HG02970 (cell line): ENCODE measurements at regions not wholly inside any gene's neighbourhood (a gene's known extent, or its start where the extent isn't known, plus 50 kb on each side); places are given as distances from the start of the nearest gene placed in this dataset.

Source experiments
- ATAC-seq: cut with Tn5 transposase; IDR thresholded peaks from one replicate; pipeline ENCODE4 v1.9.1; 2021; ENCODE audit warnings: mild to moderate bottlenecking, moderate library complexity, moderate number of reproducible peaks; ENCODE audit not compliant: unreplicated experiment, low FRiP score

DNA sequence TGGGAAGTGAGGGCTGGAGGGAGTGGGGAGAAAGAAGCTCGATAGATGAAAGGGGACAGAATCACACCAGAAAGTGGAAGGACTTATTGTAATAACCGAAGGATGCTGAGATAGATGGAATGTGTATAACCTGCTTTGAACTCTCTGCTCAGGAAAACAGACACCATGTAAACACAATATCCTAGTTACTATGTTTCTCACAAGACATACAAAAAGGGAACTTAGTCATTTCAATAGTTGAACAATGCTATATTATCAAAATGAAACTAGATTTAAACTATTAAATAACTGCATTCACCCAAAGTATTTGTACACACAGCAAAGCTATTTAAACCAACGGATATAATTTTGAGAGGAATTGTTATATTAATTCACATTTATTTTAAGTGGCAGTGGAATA is 108.3 kb upstream of the GADL1 start:
- peak; percentile 47 for ATAC-seq

DNA sequence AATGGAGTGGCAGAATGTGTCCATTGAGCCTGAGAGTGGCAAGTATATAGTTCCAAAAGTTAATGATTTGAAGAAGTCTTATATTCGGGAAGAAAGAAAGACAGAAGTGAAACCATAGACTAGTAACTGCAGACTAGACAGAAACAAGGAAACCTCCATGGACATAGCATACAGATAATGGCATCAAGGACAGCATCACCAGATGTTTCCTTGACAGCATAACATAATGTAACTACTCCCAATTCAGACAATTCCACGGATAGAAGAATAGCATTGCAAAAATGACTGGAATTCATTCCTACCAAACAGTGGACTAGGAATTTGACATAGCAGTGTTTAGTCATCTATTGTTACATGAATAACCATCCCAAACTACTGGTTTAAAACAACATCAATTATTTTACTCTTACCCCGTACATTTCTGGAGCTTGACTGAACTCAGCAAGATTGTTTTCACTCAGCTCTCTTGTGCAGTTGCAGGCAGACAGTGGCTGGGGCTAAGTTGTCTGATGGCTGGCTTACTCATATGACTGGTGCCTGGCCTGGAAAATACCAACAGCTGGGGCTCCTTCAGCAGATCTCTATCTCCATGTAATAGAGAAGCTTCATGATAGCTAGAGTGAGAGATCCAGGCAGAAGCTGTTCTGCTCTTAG is 109.7 kb upstream of the GADL1 start:
- peak; percentile 49 for ATAC-seq

DNA sequence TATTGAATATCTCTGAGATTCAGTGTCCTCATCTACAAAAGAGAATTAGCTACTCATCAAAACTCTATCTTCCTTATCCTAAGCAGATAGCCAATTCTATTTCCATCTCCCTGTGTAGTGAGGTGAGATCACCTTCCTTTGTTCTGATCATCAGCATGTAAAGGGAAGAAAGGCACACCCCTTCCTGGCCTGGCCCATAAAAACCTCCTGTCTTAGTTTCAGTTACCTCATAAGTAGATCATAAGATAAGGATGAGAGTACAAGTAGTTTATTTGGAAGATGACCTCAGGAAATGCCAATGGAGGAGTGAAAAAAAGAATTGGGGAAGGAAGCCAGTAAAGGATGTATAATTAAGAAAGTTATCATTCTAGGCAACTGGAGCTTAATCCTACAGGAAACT is 114.5 kb upstream of the GADL1 start:
- no peak for ATAC-seq

DNA sequence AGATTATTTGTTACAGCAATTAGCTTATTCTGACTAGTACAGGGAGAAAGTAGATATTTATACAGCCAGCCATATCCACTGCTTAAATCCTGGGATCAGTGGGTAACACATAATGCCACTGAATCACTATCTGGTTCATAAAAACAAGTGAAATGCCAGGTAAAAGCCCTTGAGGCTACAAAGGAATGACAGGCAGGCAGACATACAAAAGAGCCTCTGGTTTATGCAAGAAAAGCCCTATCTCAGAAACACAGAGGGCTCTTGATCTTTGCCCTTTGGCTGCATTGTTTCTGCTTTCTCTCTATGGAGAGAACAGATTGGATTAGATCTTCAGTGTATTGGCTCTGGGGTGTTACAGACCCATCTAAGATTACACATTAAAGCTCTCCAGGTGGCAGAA is 115.4 kb upstream of the GADL1 start:
- ATAC-seq: no peak

DNA sequence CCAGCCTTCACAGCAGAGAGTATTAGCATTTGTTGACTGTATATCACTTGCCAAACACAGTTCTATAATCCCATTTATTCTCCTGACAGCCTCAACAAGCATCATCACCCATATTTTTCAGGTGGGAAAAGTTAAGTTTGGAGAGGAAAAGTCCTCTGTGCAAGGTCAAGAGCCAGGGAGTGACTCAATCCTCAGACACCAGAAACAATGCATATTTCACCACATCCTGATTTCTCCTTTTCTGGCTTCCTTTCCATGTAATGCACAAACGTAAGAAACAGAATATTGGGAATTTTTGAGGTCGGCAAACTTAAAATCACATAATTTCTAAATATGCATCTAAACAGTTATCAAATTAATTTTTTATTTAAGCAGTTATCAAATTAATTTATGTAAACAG is 116.0 kb upstream of the GADL1 start:
- ATAC-seq: no peak

DNA sequence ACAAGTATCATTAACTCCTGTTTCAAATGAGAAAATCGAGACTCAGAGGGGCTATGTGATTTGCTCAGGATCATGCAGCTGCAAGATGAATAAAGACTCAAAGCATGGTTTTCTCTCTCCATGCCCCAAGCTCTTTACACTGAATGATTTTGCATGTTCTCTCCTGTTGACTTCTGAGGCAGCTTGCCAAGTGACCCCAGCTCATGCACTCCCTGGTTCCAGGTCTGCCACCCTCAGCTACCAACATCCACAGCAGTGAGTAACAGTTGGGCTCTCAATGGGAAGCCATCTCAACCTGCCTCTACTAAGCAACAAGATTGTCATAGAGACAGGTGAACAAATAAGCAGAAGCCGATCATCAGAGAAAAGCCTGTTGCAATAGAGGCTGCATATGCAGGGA is 116.9 kb upstream of the GADL1 start:
- ATAC-seq: no peak

DNA sequence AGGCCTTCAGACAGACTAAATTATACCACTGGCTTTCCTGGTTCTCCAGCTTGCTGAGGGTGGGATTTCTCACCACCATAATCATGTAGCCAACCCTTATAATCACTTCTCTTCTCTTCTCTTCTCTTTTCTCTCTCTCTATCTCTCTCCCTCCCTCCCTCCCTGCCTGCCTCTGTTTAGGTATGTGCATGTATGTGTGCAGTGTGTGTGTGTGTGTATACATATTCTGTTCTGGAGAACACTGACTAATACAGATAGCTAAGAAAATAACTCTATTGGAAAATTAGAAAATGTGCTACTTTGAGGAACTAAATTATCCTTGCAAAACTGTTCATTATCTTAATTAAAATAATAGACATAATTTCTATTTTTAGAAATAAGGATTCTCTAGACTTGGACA is 118.6 kb upstream of the GADL1 start:
- ATAC-seq: no peak

DNA sequence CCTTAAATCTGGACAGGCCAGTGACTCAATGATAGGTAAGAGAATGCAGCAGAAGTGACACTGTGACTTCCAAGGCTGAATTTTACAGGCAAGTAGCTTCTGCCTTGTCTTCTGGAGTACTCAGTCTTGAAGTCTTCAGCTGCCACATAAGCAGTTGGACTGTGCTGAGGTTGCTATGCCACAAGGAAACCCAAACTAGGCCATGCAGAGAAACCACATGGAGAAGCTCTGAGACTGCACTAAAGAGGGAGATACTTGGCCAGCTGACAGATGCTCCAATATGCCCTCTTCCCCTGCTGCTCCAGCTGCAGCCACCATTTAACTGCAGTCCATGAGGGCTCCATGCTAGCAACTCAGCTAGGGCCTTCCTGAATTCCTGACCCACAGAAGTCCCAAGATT is 119.4 kb upstream of the GADL1 start:
- ATAC-seq: no peak

DNA sequence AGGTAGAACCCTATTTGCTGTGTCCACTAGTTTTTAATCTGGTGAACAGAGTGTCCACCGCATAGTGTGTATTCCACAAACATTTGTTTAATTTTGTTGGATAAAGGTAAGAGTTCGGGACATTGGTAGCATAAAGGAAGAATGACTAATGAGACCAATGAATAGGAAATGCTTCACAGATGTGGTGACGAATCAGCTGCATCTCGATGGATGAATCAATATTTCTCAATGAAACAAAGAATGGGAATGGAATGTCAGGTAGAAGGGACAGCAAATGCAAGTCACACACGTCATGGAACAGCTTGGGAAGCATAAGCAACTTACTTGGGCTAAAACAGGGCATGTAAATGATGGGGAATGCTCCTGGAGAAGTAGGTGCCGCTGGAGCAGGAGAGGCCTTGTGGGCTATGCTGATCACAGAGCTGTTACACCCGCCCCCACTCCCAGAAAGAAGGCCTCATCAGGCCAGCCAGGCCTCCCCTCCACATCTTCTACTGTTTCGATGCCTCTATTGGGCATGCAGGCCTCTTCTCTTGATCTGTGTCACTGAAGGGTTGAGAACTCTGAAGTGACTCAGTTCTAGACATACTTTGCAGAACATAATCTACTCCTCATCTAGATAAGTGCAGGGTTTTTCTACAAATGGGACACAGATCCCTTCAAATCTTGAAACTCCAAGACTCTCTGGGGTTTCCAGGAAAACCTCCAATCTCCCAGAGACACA is 120.0 kb upstream of the GADL1 start:
- no peak for ATAC-seq

DNA sequence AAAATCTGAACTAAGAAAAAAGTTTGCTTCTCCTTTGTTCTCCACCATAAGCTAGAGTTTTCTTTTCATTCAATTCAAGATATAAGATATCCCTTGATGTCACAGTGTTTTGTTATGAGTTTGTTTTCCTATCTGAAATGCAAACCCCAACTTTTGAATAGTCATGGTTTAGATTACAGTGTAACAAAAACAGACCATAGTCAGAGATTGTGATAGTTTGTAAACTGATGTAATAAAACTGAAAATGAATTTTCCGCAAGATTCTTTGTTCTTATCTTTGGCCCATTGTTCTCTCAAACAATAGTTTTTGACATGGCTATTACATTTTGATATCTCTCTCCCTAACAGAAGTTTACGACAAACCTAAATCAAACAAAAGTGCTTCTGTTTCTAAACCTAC is 121.7 kb upstream of the GADL1 start:
- ATAC-seq: no peak

DNA sequence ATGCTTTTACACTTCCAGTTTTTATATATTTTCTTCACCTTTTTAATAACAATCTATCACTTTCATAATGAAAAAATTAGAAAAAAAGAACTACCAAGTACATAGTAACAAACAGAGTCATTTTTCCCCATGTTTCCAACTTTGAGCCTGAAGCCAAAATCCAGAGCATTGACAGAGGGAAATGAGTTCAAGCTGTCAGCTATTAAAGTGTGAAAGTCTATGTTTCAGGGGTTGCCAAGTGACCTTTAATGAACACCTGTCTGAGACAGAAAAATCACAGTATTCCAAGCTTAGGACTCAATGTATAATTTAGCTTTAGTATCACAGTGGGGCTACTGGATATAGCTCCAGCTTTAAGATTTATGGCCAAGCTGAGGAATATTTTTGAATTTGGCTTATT is 128.3 kb upstream of the GADL1 start:
- ATAC-seq: no peak

DNA sequence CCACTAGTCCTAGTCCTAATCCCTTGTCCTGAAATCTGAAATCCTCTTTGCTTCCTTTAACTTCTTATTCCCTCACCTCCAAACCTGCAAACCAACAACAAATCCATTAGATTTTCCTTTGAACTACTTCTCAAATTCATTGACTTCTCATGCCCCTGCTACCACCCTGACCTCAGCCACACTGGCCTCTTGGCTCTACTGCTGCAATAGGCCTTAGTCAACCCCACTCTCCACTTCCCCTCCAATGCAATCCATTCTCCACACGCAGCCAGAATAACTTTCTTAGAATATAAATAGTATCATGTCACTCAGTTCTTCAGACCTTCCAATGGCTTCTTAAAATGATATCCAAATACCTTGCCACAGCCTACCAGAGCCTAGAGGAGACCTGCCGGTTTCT is 131.1 kb upstream of the GADL1 start:
- no peak for ATAC-seq

DNA sequence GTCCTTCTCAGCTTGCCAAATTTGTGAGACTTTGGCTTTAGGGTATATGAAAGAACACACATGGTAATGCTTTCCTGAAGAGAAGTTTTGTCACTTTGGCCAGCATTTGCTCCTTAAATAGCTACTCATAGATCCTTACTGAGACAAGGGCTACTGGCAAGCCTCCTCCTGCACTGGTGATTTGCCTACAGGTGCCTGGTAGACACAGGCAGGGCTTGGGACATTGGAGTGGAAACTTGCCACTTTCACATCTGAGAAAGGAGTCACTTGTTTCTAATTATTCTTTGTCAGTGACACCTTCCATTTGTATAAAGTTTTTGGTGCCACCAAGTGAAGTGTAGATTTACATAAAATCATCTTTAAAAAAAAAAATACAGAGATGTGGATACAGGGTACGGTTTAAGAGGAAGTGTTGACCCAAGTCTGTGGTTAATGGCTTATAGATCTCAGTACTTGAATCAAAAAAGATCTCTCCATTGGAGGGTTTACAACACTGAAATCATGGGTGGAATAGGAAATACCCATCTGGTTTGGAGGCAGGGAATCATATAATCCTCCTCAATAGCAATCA is 132.8 kb upstream of the GADL1 start:
- ATAC-seq: no peak

DNA sequence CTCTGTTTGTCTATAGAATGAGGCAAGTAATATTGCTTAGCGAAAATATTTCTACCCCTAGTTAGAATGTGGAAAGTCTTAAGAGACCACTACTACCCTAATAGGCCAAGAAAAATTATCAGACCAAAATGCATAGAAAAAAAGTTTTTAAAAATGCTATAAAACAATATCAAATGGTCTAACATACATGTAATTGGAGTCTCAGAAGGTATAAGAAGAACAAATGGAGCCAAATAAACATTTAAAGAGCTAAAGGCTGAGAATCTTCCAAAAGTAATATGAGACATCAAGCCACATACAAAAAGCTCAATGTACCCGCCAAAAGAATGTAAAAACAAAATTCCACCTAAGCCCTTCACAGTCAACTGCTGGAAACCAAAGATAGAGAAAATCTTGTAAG is 133.5 kb upstream of the GADL1 start:
- ATAC-seq: no peak

DNA sequence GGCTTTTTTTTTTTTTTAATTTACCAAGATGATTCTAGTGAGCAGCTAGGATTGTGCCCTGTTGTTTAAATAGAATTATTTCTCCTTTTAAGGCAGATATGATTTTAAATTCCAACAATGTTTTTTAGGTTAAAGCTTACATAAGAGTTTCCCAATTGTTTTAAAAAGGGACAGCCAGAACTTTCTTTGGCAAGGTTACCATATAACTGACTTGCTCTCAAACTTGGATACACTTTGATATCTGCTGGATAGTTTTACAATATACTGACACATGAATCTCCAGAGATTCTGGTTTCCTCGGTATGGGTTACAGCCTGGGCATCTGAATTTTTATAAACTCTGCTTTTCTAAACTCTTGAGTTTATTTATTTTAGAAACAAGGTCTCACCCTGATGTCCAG is 134.3 kb upstream of the GADL1 start:
- no peak for ATAC-seq

DNA sequence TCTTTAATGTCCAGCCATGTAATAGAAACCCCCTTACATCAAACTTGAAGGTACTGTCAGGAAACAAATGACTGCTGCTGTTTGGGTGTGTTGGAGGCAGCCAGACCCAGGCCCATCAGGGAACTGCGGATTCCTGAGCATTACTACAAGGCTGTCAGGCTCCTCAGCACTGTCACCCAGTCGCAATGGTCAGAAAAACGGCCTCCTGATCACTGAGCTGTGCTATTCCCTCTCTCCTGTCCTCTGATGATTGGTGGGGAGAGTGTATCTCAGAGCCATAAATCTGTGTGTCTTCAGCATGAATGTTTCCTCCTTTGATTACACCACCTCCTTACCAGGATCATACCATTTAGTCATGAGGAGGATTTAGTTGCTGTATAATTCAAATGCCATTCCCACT is 135.2 kb upstream of the GADL1 start:
- no peak for ATAC-seq

DNA sequence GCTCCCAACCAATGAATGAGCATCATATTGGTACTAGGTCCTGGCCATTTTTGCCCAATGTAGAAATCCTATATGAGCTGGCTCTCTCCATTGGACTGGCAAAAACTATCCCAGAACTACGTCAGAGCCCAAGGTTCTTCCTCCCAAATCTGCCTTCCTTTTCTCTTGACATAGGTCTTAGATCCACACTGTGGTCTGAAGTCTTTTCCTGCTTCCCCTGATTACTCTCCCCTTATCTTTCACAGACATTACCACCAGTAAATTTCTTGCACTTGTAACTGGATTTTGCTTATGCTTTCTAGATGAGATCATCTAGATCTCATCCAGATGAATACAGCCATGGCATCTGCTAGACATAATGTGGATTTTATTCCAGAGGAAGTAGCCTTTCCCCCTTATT is 141.2 kb upstream of the GADL1 start:
- ATAC-seq: no peak

DNA sequence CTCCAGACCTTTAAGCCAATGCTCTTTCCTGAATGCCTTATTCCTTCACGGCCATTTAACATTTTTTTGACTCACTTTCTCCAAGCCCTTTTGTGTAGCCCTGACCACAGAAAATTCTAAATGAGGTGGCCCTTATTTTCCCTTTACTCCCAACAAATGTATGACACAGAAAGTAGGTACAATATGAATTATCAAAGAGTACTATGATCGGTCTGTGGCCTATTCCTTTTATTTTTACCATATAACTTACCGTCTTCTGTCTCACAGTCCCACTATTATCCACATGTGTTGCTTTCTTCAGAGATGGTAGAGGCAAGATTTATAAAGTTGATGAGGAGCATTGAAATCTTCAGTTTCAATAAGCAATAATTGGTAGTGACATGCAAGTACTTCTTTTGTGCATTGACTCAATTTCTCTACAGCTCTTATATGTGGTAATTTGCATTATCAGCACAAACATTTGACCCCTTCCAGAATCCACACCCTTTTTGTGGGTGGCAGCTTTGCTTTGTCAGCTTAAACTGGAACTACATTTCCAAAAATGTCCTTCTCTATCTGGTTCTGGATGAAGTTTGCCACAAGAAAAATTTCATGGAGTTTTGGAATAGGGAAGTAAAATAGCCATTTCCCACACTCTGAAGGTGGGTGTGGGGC is 143.8 kb upstream of the GADL1 start:
- ATAC-seq: no peak

DNA sequence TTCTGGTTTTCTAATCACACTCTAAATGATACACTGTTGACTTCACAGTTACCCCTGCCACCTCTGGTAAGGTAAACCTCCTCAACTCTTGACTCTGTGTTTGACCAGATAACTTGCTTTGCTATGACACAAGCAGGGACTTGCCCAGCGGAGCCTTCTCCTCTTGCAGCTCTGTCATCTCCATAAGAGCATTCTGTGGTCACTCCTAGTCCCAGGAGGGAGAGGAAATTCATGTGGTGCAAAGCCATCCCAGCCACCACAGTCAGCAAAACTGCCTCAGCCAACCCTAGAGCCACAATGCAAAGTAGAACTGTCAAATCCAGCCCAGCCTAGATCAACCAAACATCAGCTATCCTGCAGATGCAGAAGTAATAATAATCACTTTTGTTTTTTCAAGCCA is 144.7 kb upstream of the GADL1 start:
- no peak for ATAC-seq

DNA sequence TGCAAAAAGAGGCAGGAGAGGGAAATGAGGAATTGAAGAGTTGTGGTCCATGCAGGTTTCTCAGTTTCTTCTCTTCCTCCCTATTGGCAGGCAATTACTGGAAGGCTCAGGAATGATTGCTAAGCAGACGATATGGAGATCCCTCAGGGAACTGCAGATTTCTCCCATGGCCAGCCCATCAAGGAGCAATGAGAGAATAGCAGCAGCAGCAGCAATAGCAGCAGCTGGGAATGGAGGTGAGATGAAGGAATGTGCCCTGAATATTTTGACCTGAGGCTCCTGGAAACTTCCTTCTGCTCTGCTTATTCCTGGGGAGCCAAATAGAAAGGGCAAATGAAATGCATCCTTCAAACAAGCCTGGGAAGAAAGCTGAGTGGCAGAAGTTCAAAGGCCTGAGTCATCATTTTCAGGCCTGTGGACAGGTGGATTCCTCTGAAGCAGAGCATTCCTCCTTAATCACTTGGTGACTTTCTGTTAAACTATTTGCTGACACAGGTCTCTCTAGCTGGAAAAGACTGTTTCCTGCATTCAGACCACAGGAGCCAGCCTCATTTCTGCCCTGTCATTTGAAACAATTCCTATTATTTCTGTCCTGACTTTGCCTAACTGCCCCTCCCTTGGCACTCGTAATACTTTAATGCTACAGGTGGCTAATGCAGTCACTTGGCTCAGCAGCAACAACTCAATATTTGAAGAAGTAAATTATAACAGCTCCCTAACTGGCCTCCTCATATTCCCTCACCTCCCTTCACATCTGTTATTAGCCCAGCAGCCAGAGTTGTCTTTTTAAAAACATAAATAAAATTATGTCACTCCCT is 146.9 kb upstream of the GADL1 start:
- ATAC-seq: no peak
